Lower lobe of right lung (tissue), 2 donors: ENCODE measurements at regions not wholly inside any gene's neighbourhood (a gene's known extent, or its start where the extent isn't known, plus 50 kb on each side); places are given as distances from the start of the nearest gene placed in this dataset.

Experiments
- ATAC-seq, 2 donors: fragments of 200-7000 bp; cut with Tn5 transposase; one replicate each; pipeline ENCODE4 v1.9.1; 2020 to 2022; ENCODE audit warnings: mild to moderate bottlenecking in 2 of 2, moderate library complexity in 2 of 2
- DNase-seq: peaks from one replicate; pipeline ENCODE4 v3.0.0-alpha.2; 2020
- H3K27ac ChIP-seq: fragments of 200-600 bp; one replicate; pipeline ENCODE4 v1.8.0; 2022
- H3K27me3 ChIP-seq: fragments of 200-600 bp; one replicate; pipeline ENCODE4 v1.8.0; 2022; ENCODE audit warnings: low read depth
- H3K36me3 ChIP-seq: fragments of 200-600 bp; one replicate; pipeline ENCODE4 v1.8.0; 2022; ENCODE audit warnings: mild to moderate bottlenecking
- H3K4me1 ChIP-seq: fragments of 200-600 bp; one replicate; pipeline ENCODE4 v1.8.0; 2022
- H3K4me3 ChIP-seq: fragments of 200-600 bp; one replicate; pipeline ENCODE4 v1.8.0; 2022; ENCODE audit warnings: mild to moderate bottlenecking
- H3K9me3 ChIP-seq: fragments of 200-600 bp; one replicate; pipeline ENCODE4 v1.8.0; 2022
- intact Hi-C: fragments of 100-400 bp; cut with DNase I; formaldehyde crosslinking; loops from one replicate; pipeline ENCODE4 v1.11.0; 2022
- TF ChIP-seq, protein P1 (sequence below): fragments of 200-600 bp; IDR thresholded peaks from one replicate; pipeline ENCODE4 v1.8.0; 2022; ENCODE audit warnings: antibody characterized with exemption, mild to moderate bottlenecking
- donor health status: DM: no; HTN: yes; CAD: no; lungs with severe emphysema.

DNA sequence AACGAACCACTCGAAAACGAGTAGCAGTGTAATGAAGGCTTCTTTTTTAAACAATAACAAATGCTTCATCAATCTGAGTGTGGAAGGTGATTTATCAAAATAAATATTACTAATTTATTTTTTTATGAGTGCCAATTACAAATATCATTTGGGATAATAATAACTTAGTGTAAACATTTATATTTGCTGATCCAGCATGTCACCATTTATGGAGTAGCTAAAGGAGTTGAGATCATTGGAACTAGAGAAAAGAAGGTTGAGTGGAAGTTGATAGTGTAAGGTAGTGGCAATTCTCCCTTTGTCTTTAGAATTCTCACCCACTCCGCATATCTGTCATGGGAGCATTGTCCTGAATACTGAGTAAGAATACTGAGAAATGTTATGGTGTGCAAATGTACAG, 67.1 kb upstream of the KIF26B start:
- ATAC-seq (no peak), DNase-seq (no peak)
- no peak overlapping the region for H3K27ac ChIP-seq
- TF ChIP-seq, protein P1, sequence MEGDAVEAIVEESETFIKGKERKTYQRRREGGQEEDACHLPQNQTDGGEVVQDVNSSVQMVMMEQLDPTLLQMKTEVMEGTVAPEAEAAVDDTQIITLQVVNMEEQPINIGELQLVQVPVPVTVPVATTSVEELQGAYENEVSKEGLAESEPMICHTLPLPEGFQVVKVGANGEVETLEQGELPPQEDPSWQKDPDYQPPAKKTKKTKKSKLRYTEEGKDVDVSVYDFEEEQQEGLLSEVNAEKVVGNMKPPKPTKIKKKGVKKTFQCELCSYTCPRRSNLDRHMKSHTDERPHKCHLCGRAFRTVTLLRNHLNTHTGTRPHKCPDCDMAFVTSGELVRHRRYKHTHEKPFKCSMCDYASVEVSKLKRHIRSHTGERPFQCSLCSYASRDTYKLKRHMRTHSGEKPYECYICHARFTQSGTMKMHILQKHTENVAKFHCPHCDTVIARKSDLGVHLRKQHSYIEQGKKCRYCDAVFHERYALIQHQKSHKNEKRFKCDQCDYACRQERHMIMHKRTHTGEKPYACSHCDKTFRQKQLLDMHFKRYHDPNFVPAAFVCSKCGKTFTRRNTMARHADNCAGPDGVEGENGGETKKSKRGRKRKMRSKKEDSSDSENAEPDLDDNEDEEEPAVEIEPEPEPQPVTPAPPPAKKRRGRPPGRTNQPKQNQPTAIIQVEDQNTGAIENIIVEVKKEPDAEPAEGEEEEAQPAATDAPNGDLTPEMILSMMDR = no peak
- no peak overlapping the region for H3K4me3 ChIP-seq
- H3K36me3 ChIP-seq = no peaks in the 10 kb centered on the region
- H3K4me1 ChIP-seq = no peaks in the 10 kb centered on the region
- intact Hi-C loops = no loop called here
- H3K9me3 ChIP-seq = no peaks in the 10 kb centered on the region
- no peaks in the 10 kb centered on the region for H3K27me3 ChIP-seq

DNA sequence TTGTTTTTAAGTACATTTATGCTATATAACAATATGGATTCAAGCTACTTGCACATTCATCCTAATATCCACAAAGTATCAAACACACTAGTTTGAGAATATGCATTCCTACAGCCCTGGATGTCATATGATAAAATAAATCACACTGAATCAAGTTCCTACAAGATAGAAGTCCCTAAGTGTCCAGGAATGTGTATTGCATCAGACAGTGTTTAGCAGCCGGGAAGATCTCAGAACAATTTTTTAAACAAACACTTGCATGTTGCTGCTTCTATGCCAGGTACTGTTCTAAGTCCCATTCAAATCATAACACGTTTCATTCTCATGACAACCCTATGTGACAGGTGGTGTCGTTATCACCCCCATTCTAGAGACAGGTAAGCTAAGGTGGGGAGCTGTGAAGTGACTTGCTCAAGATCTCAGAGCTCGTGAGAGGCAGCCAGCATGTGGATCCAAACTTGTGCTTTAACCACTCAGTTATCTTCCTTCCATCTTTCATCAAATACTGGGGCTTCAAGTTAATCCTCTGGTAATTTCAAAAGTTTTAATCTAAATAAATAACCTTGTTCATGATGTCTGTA, 68.3 kb upstream of the KIF26B start:
- DNase-seq (no peak), ATAC-seq (peak; percentile 45 to 47)
- intact Hi-C loops = no loop called here
- H3K4me1 ChIP-seq = no peaks in the 10 kb centered on the region
- no peaks in the 10 kb centered on the region for H3K27me3 ChIP-seq
- no peaks in the 10 kb centered on the region for H3K9me3 ChIP-seq
- H3K36me3 ChIP-seq = no peaks in the 10 kb centered on the region
- H3K4me3 ChIP-seq = no peak overlapping the region
- TF ChIP-seq, protein P1 = no peak
- no peak overlapping the region for H3K27ac ChIP-seq

DNA sequence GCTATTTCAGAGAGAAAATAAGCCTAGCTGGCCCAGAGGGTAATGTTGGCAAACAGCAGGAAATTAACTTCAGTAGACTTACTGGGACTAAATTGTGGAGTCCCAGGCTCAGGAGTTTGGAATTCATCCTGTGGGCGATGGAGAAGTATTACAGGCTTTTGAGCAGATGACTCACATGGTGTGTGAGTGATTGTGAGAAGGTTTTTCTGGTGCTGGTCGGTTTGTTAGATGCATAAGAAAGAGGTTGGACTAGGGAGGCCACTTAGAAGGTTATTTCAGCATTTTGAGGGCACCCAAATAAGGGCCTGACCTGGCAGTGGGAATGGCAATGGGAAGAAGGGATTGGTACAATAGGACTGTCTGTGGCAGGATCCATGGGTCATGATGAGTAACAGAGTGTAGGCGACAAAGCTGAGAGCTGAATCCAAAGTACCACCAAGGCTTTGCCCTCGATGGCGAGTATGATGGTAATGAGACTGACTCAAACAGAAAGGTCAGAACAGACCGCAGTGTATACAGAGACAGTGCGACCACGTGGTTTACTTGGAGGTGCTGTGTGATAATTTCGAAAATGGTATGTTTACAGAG, 69.2 kb upstream of the KIF26B start:
- TF ChIP-seq, protein P1 = no peak
- Histone ChIP-seq H3K4me1 (no peaks in the 10 kb centered on the region), H3K27ac (no peak overlapping the region), H3K4me3 (no peak overlapping the region), H3K36me3 (no peaks in the 10 kb centered on the region), H3K27me3 (no peaks in the 10 kb centered on the region), H3K9me3 (no peaks in the 10 kb centered on the region)
- peak; percentile 61 to 69 for ATAC-seq
- intact Hi-C loops = no loop called here
- no peak for DNase-seq

DNA sequence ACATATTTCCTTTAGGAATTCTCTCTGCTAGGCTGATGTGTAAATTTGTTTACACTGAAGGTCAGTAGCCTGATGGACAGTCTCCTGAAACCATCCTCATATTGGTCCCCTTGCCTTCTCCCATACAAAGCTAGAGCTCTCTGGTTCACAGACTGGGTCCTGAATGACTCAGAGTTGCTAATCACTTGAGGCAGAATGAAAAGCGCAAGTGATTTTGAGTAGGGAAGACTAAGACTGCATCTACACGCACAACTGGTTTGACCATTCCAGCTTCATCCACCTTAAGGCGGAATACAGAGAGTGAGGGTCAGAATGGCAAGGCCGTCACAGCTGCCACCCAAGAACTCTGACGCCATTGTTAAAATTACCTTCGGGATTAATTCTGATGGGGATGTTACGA, 70.2 kb upstream of the KIF26B start:
- H3K36me3 ChIP-seq = no peaks in the 10 kb centered on the region
- TF ChIP-seq, protein P1 = no peak

DNA sequence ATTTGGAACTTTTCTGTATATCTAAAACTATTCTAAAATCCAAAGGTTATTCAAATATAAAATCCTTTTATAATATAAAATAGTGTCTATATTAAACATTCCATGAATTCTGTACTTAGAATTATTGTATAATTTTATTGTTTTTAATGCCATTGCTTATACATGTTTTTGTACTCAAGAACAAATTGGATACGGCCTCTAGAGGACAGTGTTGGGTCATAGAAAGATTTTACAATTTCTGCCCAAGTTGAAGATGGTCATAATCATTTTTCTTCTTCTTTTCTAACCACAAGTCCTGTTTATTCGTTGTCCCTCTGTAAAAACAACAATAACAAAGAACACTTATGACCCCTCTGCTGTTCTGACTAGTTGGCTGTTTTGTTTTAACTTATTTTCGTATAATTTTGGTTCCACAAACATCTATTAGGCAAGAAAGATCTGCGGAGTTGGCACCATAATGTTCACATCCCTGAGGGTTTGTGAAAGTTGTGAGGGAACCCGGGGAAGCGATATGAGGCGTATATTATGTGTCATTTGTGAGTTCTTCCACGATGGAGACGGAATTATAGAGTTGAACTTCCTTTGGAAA, 75.7 kb upstream of the KIF26B start:
- DNase-seq = no peak
- intact Hi-C loops = no loop called here

More for the DNA sequence above, 70.2 kb upstream of the KIF26B start:
- H3K4me3 ChIP-seq = no peak overlapping the region
- ATAC-seq (no peak), DNase-seq (no peak)
- H3K27ac ChIP-seq = no peak overlapping the region
- H3K4me1 ChIP-seq = no peaks in the 10 kb centered on the region
- intact Hi-C loops = no loop called here
- no peaks in the 10 kb centered on the region for H3K9me3 ChIP-seq
- no peaks in the 10 kb centered on the region for H3K27me3 ChIP-seq

More for the DNA sequence above, 75.7 kb upstream of the KIF26B start:
- Histone ChIP-seq H3K9me3 (no peaks in the 10 kb centered on the region), H3K36me3 (no peaks in the 10 kb centered on the region), H3K27ac (no peak overlapping the region), H3K27me3 (no peaks in the 10 kb centered on the region), H3K4me3 (no peak overlapping the region), H3K4me1 (no peaks in the 10 kb centered on the region)
- no peak for ATAC-seq
- TF ChIP-seq, protein P1 = peak; percentile 50
